ENCODE measurements at regions not wholly inside any gene's neighbourhood (a gene's known extent, or its start where the extent isn't known, plus 50 kb on each side); places are given as distances from the start of the nearest gene placed in this dataset.
"Not testable (repeated sequence)": the region's sequence is repeated elsewhere in the genome, so short reads cannot be mapped to it uniquely, and the experiment has no call there.

DNA sequence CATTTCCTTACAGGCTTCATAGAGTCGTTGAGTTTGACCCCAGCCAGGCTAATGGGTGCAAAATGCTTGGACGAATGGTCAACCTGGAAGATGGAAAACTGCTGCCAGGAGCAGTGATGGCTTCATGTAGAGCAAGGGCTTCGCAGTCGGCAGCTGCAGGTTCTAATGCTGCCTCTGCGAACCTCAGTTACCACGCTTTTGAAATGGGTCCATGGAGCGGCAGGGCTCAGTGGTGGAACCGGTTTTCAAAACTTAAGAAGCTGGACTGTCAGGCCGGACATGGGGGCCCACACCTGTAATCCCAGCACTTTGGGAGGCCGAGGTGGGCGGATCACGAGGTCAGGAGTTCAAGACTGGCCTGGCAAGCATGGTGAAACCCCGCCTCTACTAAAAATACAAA, 55.9 kb upstream of the PRR5 start:
- intact Hi-C loops (cut with DNase I): no loop called here
- WGBS, 2 donors: 79 to 85% methylated on average over 13 of the region's 13 CpGs
- TF ChIP-seq, protein P1, sequence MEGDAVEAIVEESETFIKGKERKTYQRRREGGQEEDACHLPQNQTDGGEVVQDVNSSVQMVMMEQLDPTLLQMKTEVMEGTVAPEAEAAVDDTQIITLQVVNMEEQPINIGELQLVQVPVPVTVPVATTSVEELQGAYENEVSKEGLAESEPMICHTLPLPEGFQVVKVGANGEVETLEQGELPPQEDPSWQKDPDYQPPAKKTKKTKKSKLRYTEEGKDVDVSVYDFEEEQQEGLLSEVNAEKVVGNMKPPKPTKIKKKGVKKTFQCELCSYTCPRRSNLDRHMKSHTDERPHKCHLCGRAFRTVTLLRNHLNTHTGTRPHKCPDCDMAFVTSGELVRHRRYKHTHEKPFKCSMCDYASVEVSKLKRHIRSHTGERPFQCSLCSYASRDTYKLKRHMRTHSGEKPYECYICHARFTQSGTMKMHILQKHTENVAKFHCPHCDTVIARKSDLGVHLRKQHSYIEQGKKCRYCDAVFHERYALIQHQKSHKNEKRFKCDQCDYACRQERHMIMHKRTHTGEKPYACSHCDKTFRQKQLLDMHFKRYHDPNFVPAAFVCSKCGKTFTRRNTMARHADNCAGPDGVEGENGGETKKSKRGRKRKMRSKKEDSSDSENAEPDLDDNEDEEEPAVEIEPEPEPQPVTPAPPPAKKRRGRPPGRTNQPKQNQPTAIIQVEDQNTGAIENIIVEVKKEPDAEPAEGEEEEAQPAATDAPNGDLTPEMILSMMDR (IDR thresholded peaks at IDR 0.05): no peak
- H3K27ac ChIP-seq: no peak overlapping the region
- FAIRE-seq (no peak), ATAC-seq (no peak), DNase-seq (no peak)
- peaks cover 0 to 3% (median 0%) of the 10 kb centered on the region in 4 donors for H3K27me3 ChIP-seq
- no peaks in the 10 kb centered on the region for H3K36me3 ChIP-seq
- H3K9me3 ChIP-seq: no peaks in the 10 kb centered on the region
- no peak overlapping the region for H3K4me3 ChIP-seq
- no peaks in the 10 kb centered on the region for H3K4me1 ChIP-seq

DNA sequence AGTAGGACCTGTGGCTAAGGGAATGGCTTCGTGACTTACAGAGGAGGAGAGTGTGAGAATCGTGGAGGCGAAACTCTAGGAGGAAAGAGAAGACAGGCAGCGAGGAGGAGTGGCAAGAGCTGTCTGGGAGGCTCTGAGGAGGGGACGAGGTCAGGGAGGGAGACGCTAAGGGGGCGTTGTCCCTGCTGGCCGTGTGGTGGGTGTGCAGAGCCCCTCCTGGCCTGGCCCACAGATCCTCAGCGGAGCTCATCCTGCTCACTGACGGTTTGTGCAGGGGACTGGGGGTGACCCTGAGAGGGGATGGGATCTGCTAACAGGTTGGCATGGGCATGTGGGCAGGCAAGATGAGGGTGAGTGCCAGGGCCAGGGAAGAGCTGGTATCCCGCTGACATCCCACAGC, 56.5 kb upstream of the PRR5 start:
- Histone ChIP-seq H3K27me3 (peaks cover 0 to 3% (median 0%) of the 10 kb centered on the region in 4 donors), H3K9me3 (no peaks in the 10 kb centered on the region), H3K4me3 (no peak overlapping the region), H3K4me1 (no peaks in the 10 kb centered on the region), H3K27ac (no peak overlapping the region), H3K36me3 (no peaks in the 10 kb centered on the region)
- TF ChIP-seq, protein P1 (IDR thresholded peaks at IDR 0.05): no peak
- DNase-seq (no peak), ATAC-seq (no peak), FAIRE-seq (no peak)
- intact Hi-C loops (cut with DNase I): no loop called here
- 75 to 83% methylated on average over 11 of the region's 11 CpGs for WGBS, 2 donors

DNA sequence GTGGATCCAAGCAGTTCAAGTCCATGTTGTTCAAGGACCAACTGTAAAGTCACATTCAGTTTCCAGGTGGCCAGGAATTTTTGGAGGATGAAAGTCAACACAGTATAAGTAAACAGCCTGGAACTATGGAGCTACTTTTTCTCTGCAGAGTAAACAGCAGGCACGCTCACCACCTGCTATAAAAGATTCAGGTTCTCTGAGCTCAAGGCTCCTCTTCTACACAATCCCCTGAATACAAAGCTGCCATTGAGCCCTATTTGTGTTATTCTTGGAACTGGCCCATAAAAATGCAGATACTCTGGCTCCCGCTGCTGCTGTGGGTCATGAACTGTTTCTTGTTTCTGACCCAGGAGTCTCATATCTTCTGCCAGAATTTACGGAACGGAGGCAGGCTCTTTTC, 56.9 kb upstream of the PRR5 start:
- ATAC-seq (no peak), DNase-seq (no peak), FAIRE-seq (no peak)
- Histone ChIP-seq H3K4me3 (no peak overlapping the region), H3K27me3 (peaks cover 0 to 3% (median 0%) of the 10 kb centered on the region in 4 donors), H3K9me3 (no peaks in the 10 kb centered on the region), H3K27ac (no peak overlapping the region), H3K36me3 (no peaks in the 10 kb centered on the region), H3K4me1 (no peaks in the 10 kb centered on the region)
- intact Hi-C loops (cut with DNase I): no loop called here
- TF ChIP-seq, protein P1 (IDR thresholded peaks at IDR 0.05): no peak
- WGBS, 2 donors: 12 to 18% methylated on average over 4 of the region's 4 CpGs

DNA sequence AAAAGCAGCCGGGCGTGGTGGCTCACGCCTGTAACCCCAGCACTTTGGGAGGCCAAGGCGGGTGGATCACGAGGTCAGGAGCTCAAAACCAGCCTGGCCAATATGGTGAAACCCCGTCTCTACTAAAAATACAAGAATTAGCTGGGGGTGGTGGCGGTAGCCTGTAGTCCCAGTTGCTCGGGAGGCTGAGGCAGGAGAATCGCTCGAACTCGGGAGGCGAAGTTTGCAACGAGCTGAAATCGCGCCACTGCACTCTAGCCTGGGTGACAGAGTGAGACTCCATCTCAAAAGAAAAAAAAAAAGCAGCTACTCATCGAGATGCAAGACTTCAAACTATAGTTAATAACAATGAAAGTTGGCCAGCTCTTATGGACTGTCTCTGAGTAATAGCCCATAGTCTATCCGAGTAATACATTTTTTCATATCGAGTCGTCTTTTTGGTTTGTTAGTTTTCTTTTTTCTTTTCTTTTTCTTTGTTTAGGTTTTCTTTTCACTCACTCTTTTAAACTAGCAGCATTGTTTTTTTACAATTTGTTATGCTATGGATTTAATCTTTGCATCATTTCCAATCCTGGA, 58.4 kb upstream of the PRR5 start:
- H3K4me3 ChIP-seq; H3K9me3 ChIP-seq; DNase-seq; FAIRE-seq; H3K4me1 ChIP-seq; H3K27me3 ChIP-seq; intact Hi-C loops (cut with DNase I); H3K27ac ChIP-seq; ATAC-seq; H3K36me3 ChIP-seq: not testable (repeated sequence)
- 75 to 85% methylated on average over 19 of the region's 19 CpGs for WGBS, 2 donors

DNA sequence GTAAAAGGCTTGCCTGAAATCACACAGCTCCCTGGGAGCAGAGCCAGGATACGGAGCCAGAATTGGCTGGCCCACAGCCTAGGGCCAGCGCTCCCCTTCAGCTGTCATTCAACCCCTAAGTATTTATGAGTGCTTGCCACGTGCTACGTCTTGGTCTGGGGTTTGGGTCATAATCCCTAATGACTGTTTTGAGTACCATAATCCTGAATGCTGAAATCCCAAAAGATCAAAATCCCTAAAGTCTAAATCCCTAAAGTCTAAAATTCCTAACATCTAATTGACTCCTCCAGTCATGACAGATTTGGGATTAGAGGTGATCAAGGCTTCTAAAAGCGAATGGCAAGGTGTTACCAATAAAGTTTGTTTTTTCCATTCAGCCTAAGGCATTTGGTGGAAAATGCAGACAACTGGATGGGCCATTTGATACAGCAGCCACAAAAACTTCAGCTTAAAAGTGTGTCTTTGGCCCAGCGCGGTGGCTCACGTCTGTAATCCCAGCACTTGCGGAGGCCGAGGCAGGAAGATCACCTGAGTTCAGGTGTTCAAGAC, 59.8 kb upstream of the PRR5 start:
- intact Hi-C loops (cut with DNase I): no loop called here
- Histone ChIP-seq H3K36me3 (no peaks in the 10 kb centered on the region), H3K4me1 (no peaks in the 10 kb centered on the region), H3K4me3 (no peak overlapping the region), H3K27ac (no peak overlapping the region), H3K27me3 (peaks cover 0 to 3% (median 0%) of the 10 kb centered on the region in 4 donors), H3K9me3 (no peaks in the 10 kb centered on the region)
- ATAC-seq (no peak), DNase-seq (no peak), FAIRE-seq (no peak)
- TF ChIP-seq, protein P1 (IDR thresholded peaks at IDR 0.05): no peak
- 57 to 65% methylated on average over 10 of the region's 10 CpGs for WGBS, 2 donors

Data from pancreas (tissue), 10 donors.